Skeletal muscle cell (primary cell): ENCODE measurements at regions not wholly inside any gene's neighbourhood (a gene's known extent, or its start where the extent isn't known, plus 50 kb on each side); places are given as distances from the start of the nearest gene placed in this dataset.

Source experiments
- DNase-seq: peaks from one replicate; pipeline ENCODE4 v3.0.0-alpha.2; 2010; ENCODE audit warnings: low read depth
- H3K4me3 ChIP-seq: 2 replicates; pipeline ENCODE4 v1.5.1; 2011; ENCODE audit warnings: low read depth, mild to moderate bottlenecking, control low read depth, low read length, moderate library complexity

- no peak overlapping the region for H3K4me3 ChIP-seq
- DNase-seq, result no peak
Measured at GRCh38 chr9:28707616-28708015, 1134.3 kb upstream of the C9orf72 start.

GRCh38 chr9:28714188-28714587 is 1140.9 kb upstream of the C9orf72 start:
- no peak overlapping the region for H3K4me3 ChIP-seq
- no peak for DNase-seq

DNA sequence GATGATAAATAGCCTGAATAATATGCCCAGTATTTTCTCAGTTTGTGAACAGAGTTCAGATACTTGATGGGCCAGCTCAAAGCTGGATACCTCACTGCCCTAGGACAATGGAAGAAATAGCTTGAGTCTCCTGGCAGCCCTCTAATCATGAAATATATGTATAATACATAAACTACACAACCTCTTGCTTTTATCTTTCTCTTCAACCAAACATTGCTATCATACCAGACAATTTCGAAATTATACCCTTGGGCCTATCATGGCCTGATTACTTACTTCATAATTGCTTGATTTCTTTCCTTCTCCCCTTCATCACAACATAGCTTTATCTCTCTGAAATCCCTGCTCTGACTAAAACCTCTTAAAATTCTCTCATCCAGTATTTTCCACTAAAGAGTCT is 1144.9 kb upstream of the C9orf72 start:
- no peak overlapping the region for H3K4me3 ChIP-seq
- DNase-seq, result no peak

- no peak overlapping the region for H3K4me3 ChIP-seq
- DNase-seq, result no peak
Measured at GRCh38 chr9:28720746-28721145, 1147.5 kb upstream of the C9orf72 start.

GRCh38 chr9:28730111-28730510 is 1156.8 kb upstream of the C9orf72 start:
- no peak overlapping the region for H3K4me3 ChIP-seq
- no peak for DNase-seq

DNA sequence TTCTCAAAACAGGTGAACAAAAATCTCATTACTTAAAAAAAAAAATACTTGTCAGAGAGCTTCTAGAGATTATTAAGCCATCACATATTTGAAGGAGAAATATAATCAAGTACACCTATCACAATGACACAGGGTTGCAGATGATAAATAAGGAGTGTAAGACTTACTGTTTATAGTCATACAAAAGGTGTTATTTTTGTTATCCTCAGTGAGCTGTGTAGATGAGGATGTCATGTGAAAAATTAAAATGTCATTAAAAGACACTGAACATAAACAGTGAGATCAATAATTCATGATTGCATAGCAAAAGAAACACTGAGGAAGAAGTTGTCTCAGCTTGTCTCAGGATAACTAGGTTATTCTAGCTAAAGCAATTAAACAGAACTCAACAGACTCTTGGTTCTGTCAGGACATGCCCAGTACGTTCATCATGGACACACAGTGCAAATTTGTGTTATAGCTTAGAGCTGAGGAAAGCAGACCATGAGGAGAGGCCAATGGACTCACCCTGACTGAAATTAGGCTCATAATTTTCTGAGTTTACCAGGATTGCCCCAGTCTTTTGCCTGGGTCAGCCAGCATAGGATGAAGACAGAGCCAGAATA is 1162.6 kb upstream of the C9orf72 start:
- no peak overlapping the region for H3K4me3 ChIP-seq
- no peak for DNase-seq

- H3K4me3 ChIP-seq, result no peak overlapping the region
- DNase-seq, result no peak
Measured at GRCh38 chr9:28741459-28741858, 1168.2 kb upstream of the C9orf72 start.

DNA sequence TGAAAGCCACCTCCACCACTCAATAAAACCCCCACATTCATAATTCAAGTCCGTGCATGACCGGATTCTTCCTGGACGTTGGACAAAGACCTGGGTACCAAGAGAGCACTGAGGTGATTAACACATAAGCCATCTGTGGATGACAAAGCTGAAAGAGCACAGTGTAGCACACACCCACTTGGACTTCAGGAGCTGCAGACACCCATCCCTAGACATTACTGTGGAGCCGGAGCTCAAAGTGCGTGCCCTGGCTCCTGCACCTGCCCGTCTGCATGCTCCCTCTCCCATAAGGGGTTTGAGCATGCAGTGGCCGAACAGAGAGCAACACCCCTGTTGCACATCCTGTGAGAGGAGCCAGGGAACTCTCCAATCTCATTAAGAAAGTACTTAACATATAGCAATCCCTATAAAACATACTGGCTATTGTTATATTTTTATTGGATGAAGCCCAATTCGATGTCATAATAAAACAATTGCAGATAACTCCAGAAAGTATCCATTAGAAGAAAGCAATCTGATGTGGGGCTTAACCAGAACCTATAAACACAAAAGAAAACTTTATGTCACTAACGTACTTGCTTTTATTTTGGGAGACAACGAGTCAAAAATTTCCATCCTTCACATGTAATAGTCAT is 1174.2 kb upstream of the C9orf72 start:
- H3K4me3 ChIP-seq, result no peak overlapping the region
- no peak for DNase-seq

DNA sequence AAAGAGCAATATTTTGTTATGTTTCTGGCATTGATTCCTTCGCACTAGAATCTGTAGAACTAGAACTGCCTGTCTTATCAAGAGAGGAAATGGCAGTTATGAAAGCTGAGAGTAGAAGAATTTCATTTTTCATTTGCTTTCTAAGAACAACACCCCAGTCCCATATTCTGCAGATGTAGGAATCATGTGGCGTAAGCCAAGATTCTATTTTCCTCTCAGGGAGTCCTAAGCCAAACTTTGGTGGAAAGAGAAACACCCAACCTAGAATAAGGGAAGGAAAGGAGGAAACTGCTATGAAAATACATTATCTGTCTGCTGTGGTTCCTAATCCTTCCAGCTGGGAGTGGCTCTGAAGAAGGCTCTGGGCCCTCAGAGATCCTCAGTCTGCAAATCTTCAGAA is 1176.9 kb upstream of the C9orf72 start:
- no peak overlapping the region for H3K4me3 ChIP-seq
- DNase-seq, result no peak

- DNase-seq, result no peak
- H3K4me3 ChIP-seq, result no peak overlapping the region
Measured at GRCh38 chr9:28758341-28758740, 1185.1 kb upstream of the C9orf72 start.

GRCh38 chr9:28758971-28759370 is 1185.7 kb upstream of the C9orf72 start:
- no peak for DNase-seq

DNA sequence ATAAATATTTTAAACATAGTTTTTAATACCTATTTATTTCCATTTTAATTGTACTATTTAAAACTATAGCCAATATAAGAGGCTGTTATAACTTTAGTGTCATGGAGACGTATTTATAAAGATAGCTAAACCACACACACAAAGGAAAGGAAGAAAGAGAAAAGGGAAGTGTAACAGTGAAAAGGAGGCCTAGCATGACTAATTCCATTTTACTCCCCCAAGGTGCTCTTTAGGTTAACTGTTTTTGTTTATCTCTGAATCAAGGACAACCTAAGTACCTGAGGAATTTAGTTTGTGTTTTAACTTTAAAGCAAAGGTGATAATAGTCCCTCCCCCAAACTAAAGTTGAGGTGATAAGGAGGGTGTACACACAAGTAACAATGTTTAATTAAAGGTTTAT is 1188.9 kb upstream of the C9orf72 start:
- no peak for DNase-seq
- H3K4me3 ChIP-seq, result no peak overlapping the region

More at GRCh38 chr9:28758971-28759370, 1185.7 kb upstream of the C9orf72 start:
- H3K4me3 ChIP-seq, result no peak overlapping the region

- no peak for DNase-seq
- no peak overlapping the region for H3K4me3 ChIP-seq
Measured at GRCh38 chr9:28764532-28764931, 1191.3 kb upstream of the C9orf72 start.

- DNase-seq, result no peak
- no peak overlapping the region for H3K4me3 ChIP-seq
Measured at GRCh38 chr9:28770226-28770625, 1196.9 kb upstream of the C9orf72 start.

DNA sequence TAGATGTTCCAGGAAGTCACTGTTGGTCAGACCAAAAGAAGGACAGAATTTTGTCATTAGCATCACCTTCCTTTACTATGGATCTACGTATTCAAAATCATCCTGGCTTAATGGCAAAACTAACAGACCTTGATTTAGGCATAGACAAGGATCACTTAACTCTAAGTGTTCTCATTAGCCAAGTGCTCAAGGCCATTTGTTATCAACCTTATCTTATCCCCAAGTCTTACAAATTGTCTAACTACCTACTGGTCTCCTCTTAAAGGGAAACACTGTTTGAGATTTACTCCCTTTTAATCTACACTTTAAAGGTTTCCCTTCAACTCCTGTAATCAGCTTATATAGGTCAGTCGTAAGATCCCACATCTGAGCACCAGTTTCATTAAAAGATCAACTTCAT is 1197.5 kb upstream of the C9orf72 start:
- H3K4me3 ChIP-seq, result no peak overlapping the region
- no peak for DNase-seq

GRCh38 chr9:28774433-28775235 is 1201.4 kb upstream of the C9orf72 start:
- DNase-seq, result no peak
- H3K4me3 ChIP-seq, result no peak overlapping the region

- no peak for DNase-seq
- H3K4me3 ChIP-seq, result no peak overlapping the region
Measured at GRCh38 chr9:28779243-28779642, 1206.0 kb upstream of the C9orf72 start.

GRCh38 chr9:28781481-28781880 is 1208.2 kb upstream of the C9orf72 start:
- H3K4me3 ChIP-seq, result no peak overlapping the region
- DNase-seq, result no peak

GRCh38 chr9:28782630-28783029 is 1209.3 kb upstream of the C9orf72 start:
- H3K4me3 ChIP-seq, result no peak overlapping the region
- peak; percentile 32 for DNase-seq

DNA sequence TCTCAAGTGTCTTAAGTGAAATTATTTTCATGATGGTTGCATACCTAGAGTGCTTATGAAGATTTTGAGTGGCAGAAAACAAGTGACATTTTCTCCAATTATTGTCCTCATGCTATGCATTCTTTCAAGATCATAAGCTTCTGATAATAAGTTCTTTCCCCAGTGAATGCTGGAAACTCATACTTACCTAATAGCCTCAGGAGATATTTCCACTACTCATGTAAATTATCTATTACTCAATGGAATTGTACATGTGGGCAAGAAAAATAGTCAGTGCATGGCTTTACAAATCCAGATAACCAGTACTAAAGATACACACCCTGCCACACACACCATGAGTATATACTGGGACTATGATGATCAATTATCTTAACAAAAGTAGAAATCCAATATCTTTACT is 1219.4 kb upstream of the C9orf72 start:
- no peak overlapping the region for H3K4me3 ChIP-seq
- no peak for DNase-seq

DNA sequence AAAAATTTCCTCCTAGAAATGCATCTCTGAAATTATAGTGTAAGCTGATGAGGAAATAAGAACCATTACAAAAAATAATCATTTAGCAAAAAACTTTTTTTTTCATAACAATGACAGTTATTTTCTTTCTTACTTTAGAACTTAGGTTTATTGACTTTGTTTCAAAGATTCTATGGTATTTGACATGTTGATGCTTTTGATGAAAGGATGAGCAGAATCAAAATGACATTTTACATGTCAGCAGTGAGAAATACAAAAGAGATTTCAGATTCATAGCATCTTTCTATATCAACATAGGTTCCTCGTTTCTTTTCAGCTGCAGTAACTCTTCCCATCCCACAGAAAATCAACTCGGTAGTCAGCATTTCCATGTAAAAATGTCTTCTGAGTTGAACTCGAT is 1226.6 kb upstream of the C9orf72 start:
- no peak overlapping the region for H3K4me3 ChIP-seq
- no peak for DNase-seq
